ENCODE measurements at regions not wholly inside any gene's neighbourhood (a gene's known extent, or its start where the extent isn't known, plus 50 kb on each side); places are given as distances from the start of the nearest gene placed in this dataset.

- no peak overlapping the region for H3K4me3 ChIP-seq (ENCODE audit: low read depth, low read length)
- no peaks in the 10 kb centered on the region for H3K27me3 ChIP-seq (ENCODE audit: control insufficient read depth, insufficient read depth, low read length)
- POLR2A ChIA-PET, result no interaction called here
- no peaks in the 10 kb centered on the region for H3K36me3 ChIP-seq (ENCODE audit: control insufficient read depth, insufficient read depth, low read length)
- CTCF ChIA-PET, result no interaction called here
- no peak for DNase-seq (ENCODE audit: low read depth)
- TF ChIP-seq CTCF (IDR thresholded peaks at IDR 0.05; ENCODE audit: insufficient read depth, low read depth, low read length), result no peak
These were observed 417.0 kb downstream of the SLC4A3 start for GRCh38 chr2:220044383-220044782.

GRCh38 chr2:220046507-220046906, 419.1 kb downstream of the SLC4A3 start:
- no peaks in the 10 kb centered on the region for H3K27me3 ChIP-seq (ENCODE audit: control insufficient read depth, insufficient read depth, low read length)
- no peak for TF ChIP-seq CTCF (IDR thresholded peaks at IDR 0.05; ENCODE audit: insufficient read depth, low read depth, low read length)
- H3K4me3 ChIP-seq (ENCODE audit: low read depth, low read length), result no peak overlapping the region
- DNase-seq (ENCODE audit: low read depth), result no peak
- no peaks in the 10 kb centered on the region for H3K36me3 ChIP-seq (ENCODE audit: control insufficient read depth, insufficient read depth, low read length)
- CTCF ChIA-PET, result no interaction called here
- POLR2A ChIA-PET, result no interaction called here

GRCh38 chr2:220051716-220052115, 424.3 kb downstream of the SLC4A3 start:
- no peak overlapping the region for H3K4me3 ChIP-seq (ENCODE audit: low read depth, low read length)
- H3K36me3 ChIP-seq (ENCODE audit: control insufficient read depth, insufficient read depth, low read length), result no peaks in the 10 kb centered on the region
- DNase-seq (ENCODE audit: low read depth), result no peak
- no peak for TF ChIP-seq CTCF (IDR thresholded peaks at IDR 0.05; ENCODE audit: insufficient read depth, low read depth, low read length)
- CTCF ChIA-PET, result interaction anchor here (0.9 kb wide), 1 partner anchor 18 kb away, joined by 3 read pairs; no protein-coding TSS in a partner anchor
- no peaks in the 10 kb centered on the region for H3K27me3 ChIP-seq (ENCODE audit: control insufficient read depth, insufficient read depth, low read length)
- POLR2A ChIA-PET, result no interaction called here

GRCh38 chr2:220053919-220054318, 426.5 kb downstream of the SLC4A3 start:
- Histone ChIP-seq H3K4me3 (ENCODE audit: low read depth, low read length) (no peak overlapping the region), H3K36me3 (ENCODE audit: control insufficient read depth, insufficient read depth, low read length) (no peaks in the 10 kb centered on the region), H3K27me3 (ENCODE audit: control insufficient read depth, insufficient read depth, low read length) (no peaks in the 10 kb centered on the region)
- ChIA-PET CTCF (interaction anchor here (0.6 to 1.8 kb wide), 2 partner anchors 9 to 78 kb away, joined by 3 to 5 read pairs; no protein-coding TSS in a partner anchor), POLR2A (no interaction called here)
- no peak for DNase-seq (ENCODE audit: low read depth)
- TF ChIP-seq CTCF (IDR thresholded peaks at IDR 0.05; ENCODE audit: insufficient read depth, low read depth, low read length), result 0 out of 2 replicates have a peak, but pooled peaks have one; percentile 11

- H3K4me3 ChIP-seq (ENCODE audit: low read depth, low read length), result no peak overlapping the region
- POLR2A ChIA-PET, result no interaction called here
- no peak for TF ChIP-seq CTCF (IDR thresholded peaks at IDR 0.05; ENCODE audit: insufficient read depth, low read depth, low read length)
- no peak for DNase-seq (ENCODE audit: low read depth)
- no peaks in the 10 kb centered on the region for H3K36me3 ChIP-seq (ENCODE audit: control insufficient read depth, insufficient read depth, low read length)
- H3K27me3 ChIP-seq (ENCODE audit: control insufficient read depth, insufficient read depth, low read length), result no peaks in the 10 kb centered on the region
- CTCF ChIA-PET, result interaction anchor here (1.8 kb wide), 1 partner anchor 10 kb away, joined by 4 read pairs; no protein-coding TSS in a partner anchor
These were observed 430.0 kb downstream of the SLC4A3 start for GRCh38 chr2:220057391-220057790.
